GM20000 (cell line): ENCODE measurements at regions not wholly inside any gene's neighbourhood (a gene's known extent, or its start where the extent isn't known, plus 50 kb on each side); places are given as distances from the start of the nearest gene placed in this dataset.

Source experiments
- DNase-seq: peaks from one replicate; pipeline ENCODE4 v3.0.0; 2012; ENCODE audit warnings: low spot score
- TF ChIP-seq, protein P1 (sequence below): IDR thresholded peaks from 2 replicates; pipeline ENCODE4 v1.5.1; 2012; ENCODE audit warnings: mild to moderate bottlenecking, control low read depth; ENCODE audit errors: extremely low read depth, missing control alignments

DNA sequence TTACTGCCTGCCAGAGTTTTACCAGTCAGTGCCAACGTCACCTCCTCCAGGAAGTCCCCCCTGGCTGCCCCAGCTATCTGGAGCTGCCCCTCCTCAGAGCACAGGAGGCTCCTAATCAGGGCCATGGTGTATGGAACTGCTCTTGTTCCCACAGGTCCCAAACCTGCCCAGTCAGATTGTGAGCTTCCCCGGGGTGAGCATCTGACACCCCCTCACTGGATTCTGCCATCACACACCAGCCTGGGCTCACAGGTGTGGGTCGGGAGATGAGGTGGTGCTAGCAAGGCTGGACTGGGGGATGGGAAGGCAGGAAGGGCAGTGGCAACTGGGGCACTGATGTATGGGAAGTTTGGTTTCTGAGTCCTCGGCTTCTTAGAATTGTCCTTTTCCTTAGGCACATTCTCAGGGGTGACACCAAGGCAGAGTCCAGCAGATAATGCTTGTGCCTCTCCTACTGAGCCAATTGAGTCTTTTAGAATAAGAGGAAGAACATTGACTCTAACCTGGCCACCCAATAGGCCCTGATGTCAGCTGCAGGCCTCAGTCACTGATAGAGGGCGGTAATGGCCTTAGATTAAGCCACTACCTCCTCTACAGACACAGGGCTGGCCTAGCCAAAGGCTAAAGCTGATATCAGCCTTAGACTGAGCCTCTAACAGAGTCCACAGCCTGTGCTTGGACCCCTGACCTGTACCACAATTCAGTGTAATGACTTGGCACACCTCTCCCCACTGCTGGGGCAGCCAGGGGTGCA is 107.9 kb downstream of the WSCD1 start:
- TF ChIP-seq, protein P1, sequence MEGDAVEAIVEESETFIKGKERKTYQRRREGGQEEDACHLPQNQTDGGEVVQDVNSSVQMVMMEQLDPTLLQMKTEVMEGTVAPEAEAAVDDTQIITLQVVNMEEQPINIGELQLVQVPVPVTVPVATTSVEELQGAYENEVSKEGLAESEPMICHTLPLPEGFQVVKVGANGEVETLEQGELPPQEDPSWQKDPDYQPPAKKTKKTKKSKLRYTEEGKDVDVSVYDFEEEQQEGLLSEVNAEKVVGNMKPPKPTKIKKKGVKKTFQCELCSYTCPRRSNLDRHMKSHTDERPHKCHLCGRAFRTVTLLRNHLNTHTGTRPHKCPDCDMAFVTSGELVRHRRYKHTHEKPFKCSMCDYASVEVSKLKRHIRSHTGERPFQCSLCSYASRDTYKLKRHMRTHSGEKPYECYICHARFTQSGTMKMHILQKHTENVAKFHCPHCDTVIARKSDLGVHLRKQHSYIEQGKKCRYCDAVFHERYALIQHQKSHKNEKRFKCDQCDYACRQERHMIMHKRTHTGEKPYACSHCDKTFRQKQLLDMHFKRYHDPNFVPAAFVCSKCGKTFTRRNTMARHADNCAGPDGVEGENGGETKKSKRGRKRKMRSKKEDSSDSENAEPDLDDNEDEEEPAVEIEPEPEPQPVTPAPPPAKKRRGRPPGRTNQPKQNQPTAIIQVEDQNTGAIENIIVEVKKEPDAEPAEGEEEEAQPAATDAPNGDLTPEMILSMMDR = no peak
- DNase-seq = no peak
